ENCODE measurements at regions not wholly inside any gene's neighbourhood (a gene's known extent, or its start where the extent isn't known, plus 50 kb on each side); places are given as distances from the start of the nearest gene placed in this dataset.

GRCh38 chr15:95674031-95674430, 656.5 kb upstream of the NR2F2 start:
- TF ChIP-seq CTCF (IDR thresholded peaks at IDR 0.05; ENCODE audit: low read length) (no peak), EZH2 (optimal IDR thresholded peaks at IDR 0.05; ENCODE audit: low read depth, low read length) (no peak)

Data from MM.1S (cell line).